ENCODE measurements at regions not wholly inside any gene's neighbourhood (a gene's known extent, or its start where the extent isn't known, plus 50 kb on each side); places are given as distances from the start of the nearest gene placed in this dataset.

GRCh38 chr1:5264476-5264875 is 610.1 kb downstream of the AJAP1 start:
- no peak for DNase-seq

DNA sequence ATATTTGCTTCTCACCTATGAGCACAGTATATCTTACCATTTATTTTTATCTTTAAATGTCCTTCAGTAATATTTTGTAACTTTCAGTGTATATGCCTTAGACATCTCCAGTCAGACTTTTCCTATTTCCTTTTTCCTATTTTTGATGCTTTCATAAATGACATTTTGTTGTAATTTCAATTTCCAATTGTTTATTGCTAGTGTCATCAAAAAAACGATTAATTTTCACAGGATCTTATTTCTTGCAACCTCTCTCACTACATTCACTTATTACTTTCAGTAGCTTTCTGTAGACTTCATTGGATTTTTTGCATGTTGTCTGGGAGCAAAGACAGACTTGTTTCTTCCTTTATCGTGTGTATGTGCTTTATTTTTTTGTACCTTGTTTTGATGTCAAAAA is 602.4 kb downstream of the AJAP1 start:
- DNase-seq, result no peak

GRCh38 chr1:5254975-5255374 is 600.6 kb downstream of the AJAP1 start:
- no peak for DNase-seq

- DNase-seq, result no peak
These were observed 599.8 kb downstream of the AJAP1 start for GRCh38 chr1:5254131-5254725.

DNA sequence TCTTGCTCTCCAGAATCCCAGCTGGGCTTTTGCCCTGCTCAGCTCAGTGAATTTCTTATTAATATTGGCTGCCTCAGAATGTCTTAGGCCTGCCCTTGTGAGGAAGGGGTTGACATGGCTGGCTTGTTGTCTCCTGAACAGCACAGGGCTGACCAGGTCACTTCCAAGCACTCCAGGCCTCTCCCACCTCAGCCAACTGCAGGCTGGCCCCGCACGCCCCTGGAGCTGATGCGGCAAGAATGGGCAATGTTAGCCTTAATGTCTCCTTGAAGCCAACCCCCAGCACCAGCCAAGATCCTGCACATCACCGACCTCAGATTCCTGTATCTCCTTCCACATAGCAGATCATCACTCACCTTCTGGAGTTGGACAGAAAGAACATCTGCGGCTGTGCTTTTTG is 598.6 kb downstream of the AJAP1 start:
- no peak for DNase-seq

- no peak for DNase-seq
These were observed 595.9 kb downstream of the AJAP1 start for GRCh38 chr1:5250336-5250735.

GRCh38 chr1:5245348-5245747 is 590.9 kb downstream of the AJAP1 start:
- DNase-seq, result no peak

DNA sequence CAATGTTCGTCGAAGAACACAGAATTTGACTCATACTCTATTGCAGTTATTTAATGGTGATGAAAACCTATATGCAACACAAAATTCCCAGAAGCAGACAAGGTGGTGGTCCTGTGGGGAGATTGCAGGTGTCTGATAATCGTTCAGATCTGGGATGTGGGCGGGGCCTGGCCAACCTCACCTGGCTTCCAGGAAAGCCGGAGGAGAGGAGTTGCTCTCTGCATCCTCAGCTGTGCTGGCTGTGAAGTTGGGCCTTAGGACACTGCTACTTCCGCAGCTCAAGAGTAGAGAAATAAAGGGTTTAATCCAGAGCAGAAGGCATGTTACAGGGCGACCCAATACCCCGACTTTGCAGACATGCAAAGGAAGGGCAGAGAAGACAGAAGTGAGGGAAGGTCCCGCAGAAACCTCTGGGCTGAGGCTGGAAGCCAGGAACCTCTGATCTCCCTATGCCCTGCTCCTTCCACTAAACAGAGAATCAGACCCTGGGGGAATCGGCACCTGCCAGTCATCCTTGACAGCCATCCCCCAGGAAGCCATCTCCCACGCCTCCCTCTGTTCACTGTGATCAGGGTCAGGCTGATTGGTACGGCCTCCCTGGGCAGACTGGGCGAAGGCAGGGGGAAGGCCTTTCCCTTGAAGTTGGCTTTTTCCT is 590.3 kb downstream of the AJAP1 start:
- no peak for DNase-seq

- no peak for DNase-seq
These were observed 588.4 kb downstream of the AJAP1 start for GRCh38 chr1:5242850-5243249.

- no peak for DNase-seq
These were observed 585.5 kb downstream of the AJAP1 start for GRCh38 chr1:5239911-5240310.

GRCh38 chr1:5238351-5239130 is 584.1 kb downstream of the AJAP1 start:
- DNase-seq, result no peak

GRCh38 chr1:5235355-5235899 is 581.0 kb downstream of the AJAP1 start:
- no peak for DNase-seq

DNA sequence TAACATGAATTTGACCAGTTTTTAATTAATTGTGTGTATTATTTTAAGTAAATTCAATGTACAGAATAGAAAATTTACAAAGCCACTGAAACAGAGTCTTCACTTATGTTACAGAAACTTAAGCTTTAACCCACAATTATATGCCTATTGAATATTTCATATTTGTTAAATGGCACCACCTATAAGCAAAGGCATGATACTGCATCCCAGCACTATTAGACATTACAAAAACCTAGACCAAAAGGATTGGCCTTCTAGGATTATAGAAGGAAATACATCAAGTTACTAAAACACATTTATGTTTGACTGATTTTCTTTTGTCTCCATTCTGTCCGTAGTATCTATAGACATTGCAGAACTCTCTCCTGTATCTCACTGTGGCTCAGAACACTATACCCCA is 578.1 kb downstream of the AJAP1 start:
- no peak for DNase-seq

- DNase-seq, result no peak
These were observed 577.3 kb downstream of the AJAP1 start for GRCh38 chr1:5231541-5232315.

DNA sequence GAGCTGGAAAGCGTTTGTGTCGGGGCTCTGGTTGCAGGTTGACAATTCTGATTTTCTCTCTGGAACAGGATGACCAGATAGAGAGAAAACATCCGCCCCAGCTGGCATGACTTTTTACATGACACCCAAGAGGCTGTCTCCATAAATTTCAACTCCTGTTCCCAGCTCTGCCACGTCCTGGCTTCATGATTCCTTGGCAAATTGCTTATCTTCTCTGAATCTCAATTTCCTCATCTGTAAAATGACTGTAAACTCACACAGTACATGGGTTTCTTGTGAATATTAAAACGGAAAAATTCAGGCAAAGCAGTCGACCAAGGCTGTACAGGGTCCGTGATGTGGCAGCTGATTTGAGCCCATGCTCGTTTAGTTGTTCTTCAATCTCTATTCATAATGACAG is 572.7 kb downstream of the AJAP1 start:
- no peak for DNase-seq

DNA sequence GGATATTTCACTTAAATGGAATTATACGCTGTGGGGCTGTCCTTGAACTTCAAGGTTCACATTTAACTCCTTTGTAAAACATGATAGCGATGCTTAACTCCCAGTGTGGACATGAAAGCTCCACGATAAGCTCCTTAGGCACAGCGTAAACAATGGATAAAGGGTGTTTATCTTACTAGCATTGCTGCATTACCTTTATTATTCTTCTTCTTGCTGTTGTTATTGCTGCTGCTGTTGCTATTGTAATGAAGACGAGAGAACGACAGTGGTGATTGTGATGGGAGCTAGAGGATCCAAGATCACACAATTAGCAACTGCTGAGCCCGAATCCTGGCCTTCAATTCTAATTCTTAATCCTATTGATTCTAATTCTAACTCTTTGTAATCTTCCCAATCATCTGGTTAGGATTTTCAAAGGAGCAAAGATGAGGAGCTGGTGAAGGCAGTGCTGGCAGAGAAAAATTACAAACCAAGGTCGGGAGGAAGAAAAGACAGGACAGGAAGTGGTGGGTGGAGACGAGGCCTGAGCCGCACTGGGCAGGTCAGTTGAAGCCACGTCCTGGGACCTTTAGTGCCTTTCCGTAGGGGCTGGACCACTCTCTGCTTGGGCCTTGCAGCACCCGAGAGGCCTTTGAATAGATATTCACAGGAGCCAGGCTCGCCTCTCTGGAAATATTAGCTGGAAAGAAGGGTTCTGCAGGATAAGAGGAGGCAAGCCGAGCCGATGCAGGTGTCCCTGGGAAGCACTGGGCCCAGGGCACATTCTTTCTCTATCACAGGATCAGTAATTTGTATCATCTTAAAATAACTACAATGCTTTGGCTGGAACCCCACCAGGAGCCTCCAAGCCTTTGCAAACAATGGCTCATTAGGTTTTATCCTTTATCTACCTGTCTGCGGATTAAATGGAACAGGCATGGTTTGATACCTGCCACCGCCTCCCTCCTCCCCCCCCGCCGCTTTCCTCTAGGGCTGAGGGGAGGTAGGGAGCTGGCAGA is 571.6 kb downstream of the AJAP1 start:
- DNase-seq, result no peak

DNA sequence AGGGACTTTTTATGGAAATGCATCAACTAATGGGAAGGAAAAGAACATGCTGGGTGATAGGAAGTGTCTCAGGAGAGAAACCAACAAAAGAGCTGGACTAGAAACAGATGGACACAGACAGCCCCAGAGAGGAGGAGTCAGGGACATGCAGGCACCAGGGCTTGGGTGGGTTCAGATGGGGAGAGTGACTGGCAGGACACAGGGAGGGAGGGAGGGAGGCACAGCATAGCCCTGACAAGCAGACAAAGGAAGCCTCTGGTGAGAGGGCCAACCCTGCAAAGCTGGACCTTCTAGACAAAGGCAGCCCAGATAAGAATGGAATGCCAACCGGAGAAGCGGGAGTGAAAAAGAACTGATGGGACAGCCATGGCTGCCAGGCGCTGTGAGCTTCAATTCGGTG is 568.8 kb downstream of the AJAP1 start:
- DNase-seq, result no peak

GRCh38 chr1:5222626-5223025 is 568.2 kb downstream of the AJAP1 start:
- no peak for DNase-seq

DNA sequence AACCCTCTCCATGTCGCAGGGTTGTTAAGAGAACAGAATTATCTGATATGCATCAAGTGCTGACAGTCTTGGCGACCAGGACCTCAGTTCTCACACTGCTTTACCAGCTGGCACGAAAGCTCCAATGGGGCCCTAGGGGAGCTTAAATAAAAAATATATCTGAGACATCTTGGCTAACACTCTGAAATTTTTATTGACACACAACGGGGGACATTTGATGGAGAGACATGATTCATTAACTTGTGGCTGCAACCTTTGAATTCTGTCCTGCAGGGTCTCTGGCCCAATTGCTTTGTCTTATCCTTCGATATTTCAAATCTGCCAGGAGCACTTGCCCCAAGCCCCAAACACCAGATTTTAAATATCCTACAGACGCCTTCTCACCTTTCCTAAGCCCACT is 567.0 kb downstream of the AJAP1 start:
- DNase-seq, result no peak

- no peak for DNase-seq
These were observed 566.4 kb downstream of the AJAP1 start for GRCh38 chr1:5220821-5221220.

DNA sequence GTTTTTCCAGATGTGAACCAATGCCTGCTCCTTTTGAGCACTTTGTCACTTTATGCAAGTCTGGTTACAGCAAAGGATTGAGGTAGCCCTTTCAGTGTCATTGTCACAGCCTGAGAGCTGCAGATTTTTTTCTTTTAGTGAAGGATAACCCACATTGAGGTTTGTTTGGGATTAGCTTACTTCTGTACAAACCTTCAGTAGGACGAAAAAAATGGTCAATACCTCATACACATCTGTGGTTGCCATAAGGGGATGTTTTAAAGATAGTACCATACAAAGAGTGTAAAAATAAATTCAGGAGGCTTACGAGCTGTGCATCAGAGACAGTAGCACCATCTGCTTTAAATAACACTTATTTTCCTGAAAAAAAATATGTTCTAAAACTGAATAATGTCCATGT is 566.0 kb downstream of the AJAP1 start:
- DNase-seq, result no peak

DNA sequence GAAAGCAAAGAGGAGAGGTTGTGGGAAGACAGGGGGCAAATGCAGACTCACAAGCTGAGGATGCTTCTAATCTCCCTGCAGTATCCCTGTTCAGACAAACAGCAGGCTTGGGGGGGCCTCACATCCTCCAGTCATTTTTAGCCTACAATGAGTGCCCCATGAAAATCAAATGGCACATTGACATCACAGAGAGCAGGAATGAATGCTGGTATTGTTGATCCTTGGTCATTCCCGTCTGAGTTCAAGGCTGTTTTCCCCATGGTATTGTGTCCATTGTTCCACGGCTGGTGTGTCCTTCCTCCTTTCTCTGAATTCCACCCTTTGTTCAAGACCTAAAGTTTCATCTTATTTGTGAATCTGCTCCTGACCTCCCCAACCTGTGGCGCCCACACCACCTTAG is 545.6 kb downstream of the AJAP1 start:
- DNase-seq, result no peak

All from T-helper 1 cell (primary cell).